Activated naive CD8-positive, alpha-beta T cell treated with anti-CD3 and anti-CD28 coated beads, Interleukin-2, amount 10 ng/mL, durations not matched to agents 7 days and 5 days (primary cell): ENCODE measurements at regions not wholly inside any gene's neighbourhood (a gene's known extent, or its start where the extent isn't known, plus 50 kb on each side); places are given as distances from the start of the nearest gene placed in this dataset.

Source experiments
- ATAC-seq: fragments of 150-1000 bp; cut with Tn5 transposase; one replicate; pipeline ENCODE4 v1.10.0; 2021; ENCODE audit warnings: low read depth, moderate library complexity
- POLR2A ChIA-PET: fragments of 350-600 bp; sonication (Branson Sonifier 250); formaldehyde crosslinking; loops from one replicate; lab custom pipeline; 2021; ENCODE audit warnings: antibody characterized with exemption; lab: Charles Lee
- DNase-seq: peaks from one replicate; pipeline ENCODE4 v3.0.0; 2021
- H3K27ac Mint-ChIP-seq: one replicate; pipeline ENCODE4 v1.8.0; 2022; ENCODE audit warnings: mild to moderate bottlenecking, mixed read lengths
- H3K27me3 Mint-ChIP-seq: one replicate; pipeline ENCODE4 v1.8.0; 2022; ENCODE audit warnings: mild to moderate bottlenecking, moderate library complexity, mixed read lengths
- H3K36me3 Mint-ChIP-seq: one replicate; pipeline ENCODE4 v1.8.0; 2021; ENCODE audit warnings: mild to moderate bottlenecking, mixed read lengths
- H3K4me1 Mint-ChIP-seq: one replicate; pipeline ENCODE4 v1.8.0; 2021; ENCODE audit warnings: mixed read lengths
- H3K4me3 Mint-ChIP-seq: one replicate; pipeline ENCODE4 v1.8.0; 2022; ENCODE audit warnings: mild to moderate bottlenecking, moderate library complexity, mixed read lengths
- H3K9me3 Mint-ChIP-seq: one replicate; pipeline ENCODE4 v1.8.0; 2021; ENCODE audit warnings: mixed read lengths

DNA sequence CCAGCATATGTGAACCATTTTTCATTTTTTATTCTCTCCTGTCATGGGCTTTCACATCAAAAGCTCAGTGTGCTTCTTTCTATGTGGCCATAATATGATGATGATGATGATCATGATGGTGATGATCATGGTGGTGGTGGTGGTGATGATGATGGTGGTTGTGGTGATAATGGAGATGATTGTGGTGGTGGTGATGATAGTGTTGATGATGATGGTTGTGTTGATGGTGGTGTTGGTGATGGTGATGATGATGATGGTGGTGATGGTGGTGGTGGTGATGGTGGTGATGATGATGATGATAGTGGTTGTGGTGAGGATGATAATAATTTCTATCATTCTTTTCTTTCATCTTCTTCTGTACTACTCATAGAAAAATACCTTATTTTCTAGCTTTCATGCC lies 413.1 kb upstream of the VSTM2A start:
- POLR2A ChIA-PET, result no interaction called here
- DNase-seq (no peak), ATAC-seq (no peak)
- no peaks in the 10 kb centered on the region for H3K4me1 Mint-ChIP-seq
- H3K9me3 Mint-ChIP-seq, result peaks cover 15% of the 10 kb centered on the region
- no peaks in the 10 kb centered on the region for H3K27me3 Mint-ChIP-seq
- H3K4me3 Mint-ChIP-seq, result no peak overlapping the region
- no peak overlapping the region for H3K27ac Mint-ChIP-seq
- no peaks in the 10 kb centered on the region for H3K36me3 Mint-ChIP-seq

- Mint-ChIP-seq H3K9me3 (peaks cover 11% of the 10 kb centered on the region), H3K4me3 (no peak overlapping the region), H3K4me1 (no peaks in the 10 kb centered on the region), H3K36me3 (no peaks in the 10 kb centered on the region), H3K27me3 (no peaks in the 10 kb centered on the region), H3K27ac (no peak overlapping the region)
- DNase-seq, result no peak
- POLR2A ChIA-PET, result no interaction called here
- no peak for ATAC-seq
These were observed 400.6 kb upstream of the VSTM2A start for GRCh38 chr7:54141576-54141975.

DNA sequence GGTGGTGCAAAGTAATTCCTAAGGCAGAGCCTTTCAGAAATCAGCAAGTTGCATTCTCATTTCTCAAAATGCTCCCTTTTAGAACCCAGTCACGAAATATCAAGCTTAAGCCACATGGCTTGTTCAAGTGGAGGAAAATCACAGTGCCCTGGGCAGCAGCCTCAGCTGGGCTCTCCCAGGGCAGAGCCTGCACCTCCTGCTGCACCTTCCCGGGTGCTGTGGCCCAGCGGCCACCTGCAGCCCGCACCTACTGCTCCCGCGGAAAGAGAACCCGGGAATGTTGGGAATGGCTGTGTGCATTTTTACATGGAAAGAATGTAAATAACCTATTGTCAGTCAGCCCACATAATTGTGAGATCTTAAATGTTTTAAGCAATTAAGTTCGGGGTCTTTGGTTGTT lies 396.5 kb upstream of the VSTM2A start:
- no peak overlapping the region for H3K27ac Mint-ChIP-seq
- H3K4me1 Mint-ChIP-seq, result no peaks in the 10 kb centered on the region
- POLR2A ChIA-PET, result no interaction called here
- H3K36me3 Mint-ChIP-seq, result no peaks in the 10 kb centered on the region
- ATAC-seq (no peak), DNase-seq (no peak)
- H3K9me3 Mint-ChIP-seq, result peaks cover 13% of the 10 kb centered on the region
- H3K4me3 Mint-ChIP-seq, result no peak overlapping the region
- no peaks in the 10 kb centered on the region for H3K27me3 Mint-ChIP-seq

DNA sequence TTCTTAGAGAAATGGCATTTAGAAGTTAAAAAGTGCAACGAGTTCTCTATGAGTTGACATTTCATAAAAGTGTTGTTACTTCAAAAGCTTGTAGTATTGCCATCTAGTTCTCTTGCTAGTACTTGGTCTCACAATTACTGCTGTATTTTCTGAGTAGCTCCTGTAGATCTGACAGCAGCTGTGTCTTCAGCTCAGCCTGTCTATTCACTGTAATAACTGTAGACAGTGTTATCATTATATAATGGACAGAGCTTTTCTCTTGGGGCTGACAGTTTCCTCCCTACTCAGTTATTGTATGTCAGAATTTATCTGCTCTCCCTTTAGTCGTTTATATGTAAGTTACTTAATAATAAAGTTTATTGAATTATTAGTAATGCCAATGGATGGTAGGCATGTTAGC lies 388.7 kb upstream of the VSTM2A start:
- Mint-ChIP-seq H3K27ac (no peak overlapping the region), H3K36me3 (no peaks in the 10 kb centered on the region), H3K4me1 (no peaks in the 10 kb centered on the region), H3K9me3 (peaks cover 10% of the 10 kb centered on the region), H3K27me3 (no peaks in the 10 kb centered on the region), H3K4me3 (no peak overlapping the region)
- POLR2A ChIA-PET, result no interaction called here
- ATAC-seq (no peak), DNase-seq (no peak)

DNA sequence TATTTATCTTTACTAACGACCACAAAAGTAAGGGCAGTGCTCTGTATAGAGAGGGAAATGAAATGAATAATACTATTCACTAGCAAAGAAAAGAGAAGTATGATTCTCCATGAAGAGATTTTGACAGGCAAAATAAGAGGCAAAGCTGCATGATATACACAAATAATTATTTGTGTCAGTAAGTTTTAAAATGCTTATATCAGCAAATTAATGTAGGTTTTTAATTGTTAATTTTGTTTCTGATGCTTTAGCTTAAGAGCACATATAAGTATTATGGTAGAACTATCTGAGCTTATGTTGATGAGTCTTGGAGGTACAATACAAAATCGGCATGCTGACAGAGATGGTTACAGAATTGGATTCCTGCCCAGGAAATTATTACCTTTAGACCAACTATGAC lies 383.1 kb upstream of the VSTM2A start:
- Mint-ChIP-seq H3K4me1 (no peaks in the 10 kb centered on the region), H3K9me3 (peaks cover 15% of the 10 kb centered on the region), H3K27me3 (no peaks in the 10 kb centered on the region), H3K27ac (no peak overlapping the region), H3K4me3 (no peak overlapping the region), H3K36me3 (no peaks in the 10 kb centered on the region)
- no peak for DNase-seq
- no peak for ATAC-seq
- POLR2A ChIA-PET, result no interaction called here

DNA sequence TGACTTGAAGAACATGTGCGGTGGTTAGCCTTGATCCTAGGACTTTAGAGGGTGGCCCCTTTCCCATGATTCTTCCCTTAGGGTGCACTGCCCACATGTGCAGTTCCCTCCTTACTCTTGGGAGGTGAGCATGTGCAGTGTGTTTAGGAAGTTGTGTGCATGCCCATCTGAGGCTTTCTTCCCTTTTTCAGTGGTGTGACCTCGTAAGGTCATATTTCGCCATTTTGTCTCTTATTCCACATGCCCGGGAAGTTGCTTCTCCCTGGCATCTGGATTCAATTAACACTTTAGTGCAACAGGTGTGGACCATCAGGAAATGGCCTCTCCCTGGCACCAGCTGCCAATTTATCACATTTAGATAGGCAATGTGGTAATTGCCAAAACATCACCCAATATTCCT lies 380.6 kb upstream of the VSTM2A start:
- no peak overlapping the region for H3K27ac Mint-ChIP-seq
- no peaks in the 10 kb centered on the region for H3K27me3 Mint-ChIP-seq
- ATAC-seq, result no peak
- H3K4me1 Mint-ChIP-seq, result no peaks in the 10 kb centered on the region
- DNase-seq, result no peak
- H3K9me3 Mint-ChIP-seq, result peaks cover 13% of the 10 kb centered on the region
- POLR2A ChIA-PET, result no interaction called here
- H3K4me3 Mint-ChIP-seq, result no peak overlapping the region
- no peaks in the 10 kb centered on the region for H3K36me3 Mint-ChIP-seq

DNA sequence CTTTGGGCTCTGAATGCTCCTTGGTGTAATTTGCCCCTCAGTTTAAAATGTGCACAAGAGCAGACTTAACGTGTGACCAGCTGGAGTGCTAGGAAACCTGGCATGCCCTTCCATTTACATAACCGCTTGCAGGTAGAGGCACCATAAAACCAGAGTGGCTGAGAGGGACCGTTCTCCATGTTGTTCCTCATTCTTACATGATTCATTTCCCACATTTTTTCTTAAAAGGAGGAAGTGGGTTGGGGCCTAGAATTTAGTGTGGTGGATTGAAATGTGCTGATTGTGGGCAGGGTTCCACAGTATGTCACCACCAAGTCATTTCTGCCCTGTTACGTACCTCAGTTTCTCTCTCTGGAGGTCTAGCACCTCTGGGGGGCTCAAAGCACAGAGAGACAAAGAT lies 375.8 kb upstream of the VSTM2A start:
- H3K36me3 Mint-ChIP-seq, result no peaks in the 10 kb centered on the region
- H3K4me3 Mint-ChIP-seq, result no peak overlapping the region
- no peaks in the 10 kb centered on the region for H3K4me1 Mint-ChIP-seq
- ATAC-seq (no peak), DNase-seq (no peak)
- no peaks in the 10 kb centered on the region for H3K27me3 Mint-ChIP-seq
- no peak overlapping the region for H3K27ac Mint-ChIP-seq
- POLR2A ChIA-PET, result no interaction called here
- peaks cover 2% of the 10 kb centered on the region for H3K9me3 Mint-ChIP-seq

- POLR2A ChIA-PET, result no interaction called here
- Mint-ChIP-seq H3K36me3 (no peaks in the 10 kb centered on the region), H3K27ac (no peak overlapping the region), H3K27me3 (no peaks in the 10 kb centered on the region), H3K4me3 (no peak overlapping the region), H3K9me3 (peaks cover 16% of the 10 kb centered on the region), H3K4me1 (no peaks in the 10 kb centered on the region)
- DNase-seq (no peak), ATAC-seq (no peak)
These were observed 362.7 kb upstream of the VSTM2A start for GRCh38 chr7:54179321-54180029.

- ATAC-seq (no peak), DNase-seq (no peak)
- Mint-ChIP-seq H3K27ac (no peak overlapping the region), H3K27me3 (no peaks in the 10 kb centered on the region), H3K9me3 (peaks cover 19% of the 10 kb centered on the region), H3K4me3 (no peak overlapping the region), H3K36me3 (no peaks in the 10 kb centered on the region), H3K4me1 (no peaks in the 10 kb centered on the region)
- POLR2A ChIA-PET, result no interaction called here
These were observed 361.4 kb upstream of the VSTM2A start for GRCh38 chr7:54180796-54181195.

DNA sequence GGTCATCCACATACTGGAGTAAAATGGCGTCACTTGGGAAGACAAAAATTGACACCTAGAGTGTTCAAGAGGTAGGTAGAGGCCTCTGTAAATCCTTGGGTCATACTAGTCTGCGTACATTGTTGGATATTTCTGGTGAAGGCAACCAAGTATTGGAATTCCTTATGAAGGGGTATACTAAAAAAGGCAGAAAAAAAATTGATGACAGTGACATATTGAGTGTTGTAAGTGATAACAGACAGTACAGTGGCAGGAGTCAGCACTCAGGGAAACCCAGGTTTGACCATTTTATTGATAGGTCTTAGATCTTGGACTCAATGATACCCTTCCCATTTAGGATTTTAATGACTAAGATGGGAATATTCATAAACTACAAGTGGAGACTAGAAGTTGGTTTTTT lies 359.1 kb upstream of the VSTM2A start:
- Mint-ChIP-seq H3K27ac (no peak overlapping the region), H3K27me3 (no peaks in the 10 kb centered on the region), H3K9me3 (peaks cover 19% of the 10 kb centered on the region), H3K4me1 (no peaks in the 10 kb centered on the region), H3K4me3 (no peak overlapping the region), H3K36me3 (no peaks in the 10 kb centered on the region)
- ATAC-seq, result no peak
- DNase-seq, result no peak
- POLR2A ChIA-PET, result no interaction called here

DNA sequence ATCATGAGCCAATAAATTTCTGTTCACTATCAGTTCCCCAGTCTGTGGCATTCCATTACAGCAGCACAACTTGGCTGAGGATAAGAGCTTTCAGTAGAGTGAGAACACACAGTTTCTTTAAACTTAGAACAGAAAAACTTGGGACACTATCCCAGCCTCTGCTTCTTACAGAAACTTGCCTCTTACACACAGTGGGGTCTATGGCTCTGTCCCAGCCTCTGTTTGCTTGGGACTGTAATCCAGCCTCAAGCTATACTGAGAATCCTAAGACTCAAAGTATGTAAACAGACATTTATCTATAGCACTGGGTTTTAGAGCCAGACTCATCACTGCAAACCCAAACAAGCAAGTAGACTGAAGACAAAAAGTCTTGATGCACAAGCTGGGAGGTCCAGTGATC lies 355.8 kb upstream of the VSTM2A start:
- POLR2A ChIA-PET, result no interaction called here
- ATAC-seq, result no peak
- no peaks in the 10 kb centered on the region for H3K36me3 Mint-ChIP-seq
- H3K4me1 Mint-ChIP-seq, result no peaks in the 10 kb centered on the region
- no peak overlapping the region for H3K4me3 Mint-ChIP-seq
- H3K27ac Mint-ChIP-seq, result no peak overlapping the region
- no peak for DNase-seq
- H3K9me3 Mint-ChIP-seq, result peaks cover 23% of the 10 kb centered on the region
- no peaks in the 10 kb centered on the region for H3K27me3 Mint-ChIP-seq

GRCh38 chr7:54187886-54188685 lies 354.1 kb upstream of the VSTM2A start:
- H3K27me3 Mint-ChIP-seq, result no peaks in the 10 kb centered on the region
- POLR2A ChIA-PET, result no interaction called here
- H3K36me3 Mint-ChIP-seq, result no peaks in the 10 kb centered on the region
- peaks cover 20% of the 10 kb centered on the region for H3K9me3 Mint-ChIP-seq
- no peak overlapping the region for H3K4me3 Mint-ChIP-seq
- no peak for DNase-seq
- no peak for ATAC-seq
- H3K4me1 Mint-ChIP-seq, result no peaks in the 10 kb centered on the region
- H3K27ac Mint-ChIP-seq, result no peak overlapping the region

DNA sequence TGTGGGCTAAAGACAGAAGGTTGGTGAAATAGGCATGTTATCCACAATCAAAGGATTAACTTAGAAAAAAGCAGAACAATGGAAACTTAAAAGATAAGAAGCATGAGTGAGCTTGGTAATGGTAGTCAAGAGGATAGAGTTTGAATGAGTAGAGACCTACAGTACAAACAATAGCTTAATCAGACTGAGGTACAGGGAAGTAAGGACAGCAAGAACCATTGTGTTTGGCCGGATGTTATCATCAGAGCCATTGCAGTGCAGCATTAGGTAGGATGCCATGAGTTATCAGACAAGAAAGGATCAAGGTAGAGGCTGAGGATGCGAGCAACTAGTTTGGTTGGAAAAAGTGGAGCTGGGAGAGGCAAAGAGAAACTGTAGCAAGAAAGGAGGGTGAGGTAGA lies 353.3 kb upstream of the VSTM2A start:
- peaks cover 18% of the 10 kb centered on the region for H3K9me3 Mint-ChIP-seq
- H3K27me3 Mint-ChIP-seq, result no peaks in the 10 kb centered on the region
- no peaks in the 10 kb centered on the region for H3K36me3 Mint-ChIP-seq
- H3K4me1 Mint-ChIP-seq, result no peaks in the 10 kb centered on the region
- DNase-seq (no peak), ATAC-seq (no peak)
- no peak overlapping the region for H3K27ac Mint-ChIP-seq
- POLR2A ChIA-PET, result no interaction called here
- H3K4me3 Mint-ChIP-seq, result no peak overlapping the region

DNA sequence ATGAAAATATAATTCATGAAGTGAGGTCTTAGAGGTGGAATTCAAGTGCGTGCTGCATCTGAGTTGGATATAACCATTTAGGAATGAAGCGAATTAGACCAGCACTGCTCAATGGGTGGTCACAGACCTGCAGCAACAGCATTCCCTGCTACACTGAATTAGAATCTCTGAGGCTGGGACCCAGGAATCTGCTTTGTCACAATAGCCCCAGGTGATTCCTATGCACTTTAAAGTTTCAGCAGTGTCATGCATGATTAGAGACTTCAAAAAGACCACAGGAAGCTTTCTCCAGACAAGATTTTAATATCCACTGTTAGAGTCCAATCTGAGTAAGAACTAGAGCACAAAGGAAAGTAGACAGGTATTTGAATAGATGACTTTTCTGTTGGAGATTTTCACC lies 352.8 kb upstream of the VSTM2A start:
- no peaks in the 10 kb centered on the region for H3K27me3 Mint-ChIP-seq
- H3K4me3 Mint-ChIP-seq, result no peak overlapping the region
- H3K27ac Mint-ChIP-seq, result no peak overlapping the region
- H3K36me3 Mint-ChIP-seq, result no peaks in the 10 kb centered on the region
- POLR2A ChIA-PET, result no interaction called here
- DNase-seq (no peak), ATAC-seq (no peak)
- no peaks in the 10 kb centered on the region for H3K4me1 Mint-ChIP-seq
- peaks cover 16% of the 10 kb centered on the region for H3K9me3 Mint-ChIP-seq
